ENCODE measurements at regions not wholly inside any gene's neighbourhood (a gene's known extent, or its start where the extent isn't known, plus 50 kb on each side); places are given as distances from the start of the nearest gene placed in this dataset.
"Not testable (repeated sequence)": the region's sequence is repeated elsewhere in the genome, so short reads cannot be mapped to it uniquely, and the experiment has no call there.

- not testable (repeated sequence) for TF ChIP-seq CTCF, EZH2phosphoT487 (IDR thresholded peaks at IDR 0.05; ENCODE audit: low read length)
Measured at GRCh38 chr20:29323631-29324515, 1933.6 kb upstream of the DEFB115 start.
